Stimulated activated naive CD4-positive, alpha-beta T cell (primary cell): ENCODE measurements at regions not wholly inside any gene's neighbourhood (a gene's known extent, or its start where the extent isn't known, plus 50 kb on each side); places are given as distances from the start of the nearest gene placed in this dataset.

Source experiments
- DNase-seq, 6 experiments: peaks; one replicate each; lab custom pipeline; 2025; lab: John Stamatoyannopoulos, UW

GRCh38 chr6:165721356-165721755 lies 58.3 kb upstream of the PDE10A start:
- DNase-seq: no peak

DNA sequence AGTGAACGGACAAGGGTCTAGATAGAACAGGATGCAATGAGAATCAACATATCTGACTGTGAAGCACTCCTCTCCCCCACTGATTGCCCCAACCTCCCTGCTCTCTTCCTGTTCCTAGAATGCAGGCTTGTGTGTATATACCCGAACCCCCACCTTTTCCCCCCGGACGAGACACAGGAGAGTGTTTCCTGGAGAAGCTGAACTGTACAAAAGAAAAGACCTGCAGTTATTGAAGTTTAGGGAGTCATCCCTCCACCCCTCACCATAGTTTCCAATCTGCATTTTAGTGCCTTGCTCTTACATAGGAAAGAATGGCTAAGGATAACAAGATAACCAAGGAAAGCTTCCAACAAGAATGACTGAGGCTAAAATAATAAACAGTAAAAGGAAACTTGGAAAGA lies 55.5 kb upstream of the PDE10A start:
- DNase-seq: no peak

GRCh38 chr6:165717732-165718465 lies 54.9 kb upstream of the PDE10A start:
- no peak for DNase-seq

GRCh38 chr6:165716886-165717285 lies 53.8 kb upstream of the PDE10A start:
- no peak for DNase-seq

DNA sequence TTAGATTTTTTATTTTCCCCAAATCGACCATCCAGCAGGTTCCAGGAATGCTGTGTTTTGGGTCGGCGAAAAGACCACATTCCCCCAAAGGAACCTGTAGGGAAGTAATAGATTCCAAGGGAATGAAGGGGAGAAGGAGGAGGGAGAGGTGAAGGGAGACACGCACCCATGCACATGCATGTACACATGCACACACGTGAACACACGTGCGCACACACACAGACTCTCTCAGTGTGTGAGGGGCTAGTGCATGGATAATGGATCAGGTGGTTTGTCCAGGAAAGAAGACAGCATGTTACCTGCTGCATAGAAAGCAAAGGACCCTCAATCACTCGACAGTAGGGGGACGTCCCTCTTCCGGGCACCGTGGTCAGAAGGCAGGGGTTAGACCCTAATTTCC lies 52.4 kb upstream of the PDE10A start:
- no peak for DNase-seq

DNA sequence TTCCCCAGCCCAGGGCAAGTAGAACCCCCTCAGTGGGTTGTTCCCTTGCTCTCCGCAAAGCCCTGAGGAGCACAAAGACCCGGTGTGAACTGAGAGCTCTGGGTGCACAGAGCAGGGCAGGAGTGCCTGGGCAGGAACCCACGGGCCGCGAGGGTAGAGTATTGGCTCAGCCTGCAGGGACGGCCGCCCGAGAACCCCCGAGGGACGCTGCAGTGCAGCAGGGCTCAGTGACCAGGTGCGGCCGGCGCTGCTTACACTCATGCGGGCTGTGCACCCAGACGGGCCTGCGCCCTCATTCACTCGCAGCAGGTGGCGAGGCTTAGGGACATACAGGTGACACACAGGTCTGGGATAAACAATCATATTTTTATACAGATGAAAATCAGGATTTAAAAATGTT lies 51.9 kb upstream of the PDE10A start:
- no peak for DNase-seq

- DNase-seq: no peak
Measured at GRCh38 chr6:165713845-165714466, 50.9 kb upstream of the PDE10A start.
